Suprapubic skin (tissue), 4 donors: ENCODE measurements at regions not wholly inside any gene's neighbourhood (a gene's known extent, or its start where the extent isn't known, plus 50 kb on each side); places are given as distances from the start of the nearest gene placed in this dataset.

Source experiments
- DNase-seq, 2 donors: peaks; one replicate each; pipeline ENCODE4 v3.0.0-alpha.2; 2019; ENCODE audit warnings: low spot score in 2 of 2
- H3K27ac ChIP-seq: fragments of 200-600 bp; sonication (generic); one replicate; pipeline ENCODE4 v1.5.1; 2019
- H3K27me3 ChIP-seq: fragments of 200-600 bp; sonication (generic); one replicate; pipeline ENCODE4 v1.5.1; 2019
- H3K36me3 ChIP-seq: fragments of 200-600 bp; sonication (generic); one replicate; pipeline ENCODE4 v1.5.1; 2019
- H3K4me1 ChIP-seq: fragments of 200-600 bp; sonication (generic); one replicate; pipeline ENCODE4 v1.5.1; 2019
- H3K4me3 ChIP-seq: fragments of 200-600 bp; sonication (generic); one replicate; pipeline ENCODE4 v1.5.1; 2019; ENCODE audit warnings: mild to moderate bottlenecking
- H3K9me3 ChIP-seq: fragments of 200-600 bp; sonication (generic); one replicate; pipeline ENCODE4 v1.5.1; 2019
- EP300 ChIP-seq: sonication (generic); formaldehyde crosslinking; IDR thresholded peaks from one replicate; pipeline ENCODE4 v1.6.1; 2017; ENCODE audit warnings: antibody characterized with exemption
- POLR2A ChIP-seq, 2 donors: fragments of 450-650 bp; IDR thresholded peaks; one replicate each; pipeline ENCODE4 v1.6.1; 2017; ENCODE audit warnings: antibody characterized with exemption in 2 of 2, mild to moderate bottlenecking in 2 of 2, moderate library complexity in 2 of 2
- POLR2AphosphoS5 ChIP-seq, 3 donors: sonication (generic); formaldehyde crosslinking; IDR thresholded peaks; one replicate each; pipeline ENCODE4 v1.6.1; 2017; ENCODE audit warnings: antibody characterized with exemption in 3 of 3
- WGBS: methylation state at CpG from one replicate; pipeline ENCODE4 v1.1.5; 2018; 5-methylcytosine and 5-hydroxymethylcytosine counted together
- TF ChIP-seq, protein P1 (sequence below), 2 donors: fragments of 200-600 bp in 1 of 2; fragments of 450-650 bp in 1 of 2; sonication (generic) in 1 of 2; IDR thresholded peaks; one replicate each; pipeline ENCODE4 v1.5.1; 2016 to 2019; ENCODE audit warnings: antibody characterized with exemption in 2 of 2, mild to moderate bottlenecking in 1 of 2, moderate library complexity in 1 of 2

DNA sequence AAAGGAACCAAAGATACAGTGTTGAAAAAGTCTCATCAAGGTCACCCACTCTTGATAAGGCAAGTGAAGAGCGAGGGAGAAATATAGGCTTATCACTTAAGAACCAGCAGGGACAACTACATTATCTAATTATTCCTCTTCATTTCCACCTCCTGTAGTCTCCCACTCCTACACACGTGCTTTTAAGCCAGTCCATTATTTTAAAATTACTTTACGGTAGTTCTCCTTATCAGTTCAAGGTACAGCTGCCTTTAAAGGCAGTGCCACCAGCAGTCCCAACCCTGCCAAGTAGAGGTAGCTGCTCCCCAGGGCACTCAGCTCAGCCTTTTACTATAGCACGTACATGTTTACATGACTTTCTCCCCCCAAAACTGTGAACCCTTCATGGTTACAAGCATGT, 161.5 kb upstream of the BLID start:
- Histone ChIP-seq H3K4me3 (no peak overlapping the region), H3K4me1 (no peaks in the 10 kb centered on the region), H3K36me3 (no peaks in the 10 kb centered on the region), H3K9me3 (no peaks in the 10 kb centered on the region), H3K27me3 (no peaks in the 10 kb centered on the region), H3K27ac (no peak overlapping the region)
- no peak for DNase-seq
- WGBS = 81% methylated on average over 4 of the region's 4 CpGs
- TF ChIP-seq EP300 (no peak), POLR2AphosphoS5 (IDR thresholded peaks at IDR 0.05) (no peak), POLR2A (IDR thresholded peaks at IDR 0.05) (no peak)
- TF ChIP-seq, protein P1, sequence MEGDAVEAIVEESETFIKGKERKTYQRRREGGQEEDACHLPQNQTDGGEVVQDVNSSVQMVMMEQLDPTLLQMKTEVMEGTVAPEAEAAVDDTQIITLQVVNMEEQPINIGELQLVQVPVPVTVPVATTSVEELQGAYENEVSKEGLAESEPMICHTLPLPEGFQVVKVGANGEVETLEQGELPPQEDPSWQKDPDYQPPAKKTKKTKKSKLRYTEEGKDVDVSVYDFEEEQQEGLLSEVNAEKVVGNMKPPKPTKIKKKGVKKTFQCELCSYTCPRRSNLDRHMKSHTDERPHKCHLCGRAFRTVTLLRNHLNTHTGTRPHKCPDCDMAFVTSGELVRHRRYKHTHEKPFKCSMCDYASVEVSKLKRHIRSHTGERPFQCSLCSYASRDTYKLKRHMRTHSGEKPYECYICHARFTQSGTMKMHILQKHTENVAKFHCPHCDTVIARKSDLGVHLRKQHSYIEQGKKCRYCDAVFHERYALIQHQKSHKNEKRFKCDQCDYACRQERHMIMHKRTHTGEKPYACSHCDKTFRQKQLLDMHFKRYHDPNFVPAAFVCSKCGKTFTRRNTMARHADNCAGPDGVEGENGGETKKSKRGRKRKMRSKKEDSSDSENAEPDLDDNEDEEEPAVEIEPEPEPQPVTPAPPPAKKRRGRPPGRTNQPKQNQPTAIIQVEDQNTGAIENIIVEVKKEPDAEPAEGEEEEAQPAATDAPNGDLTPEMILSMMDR (IDR thresholded peaks at IDR 0.05) = no peak

DNA sequence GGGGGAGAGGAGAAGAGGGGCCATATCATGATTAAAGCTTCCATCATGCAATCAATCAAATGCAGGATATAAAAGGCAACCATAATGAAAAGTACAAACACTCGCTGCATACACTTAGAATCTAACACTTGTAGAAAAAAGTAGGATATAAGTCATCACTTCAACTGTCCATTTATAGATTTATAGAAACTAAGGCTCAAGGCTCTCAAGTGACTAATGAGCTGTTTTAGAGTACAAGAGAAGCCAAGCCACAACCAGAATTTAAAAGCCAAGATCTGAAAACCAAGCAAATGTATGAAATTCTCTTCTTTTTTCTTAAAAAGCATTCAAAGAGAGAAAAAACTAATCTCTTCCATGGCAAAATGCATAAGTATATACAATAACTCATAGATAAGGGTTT, 160.2 kb upstream of the BLID start:
- Histone ChIP-seq H3K27me3 (no peaks in the 10 kb centered on the region), H3K4me1 (no peaks in the 10 kb centered on the region), H3K9me3 (no peaks in the 10 kb centered on the region), H3K27ac (no peak overlapping the region), H3K36me3 (no peaks in the 10 kb centered on the region), H3K4me3 (no peak overlapping the region)
- no peak for DNase-seq
- 76% methylated on average over 1 of the region's 1 CpG for WGBS
- TF ChIP-seq POLR2AphosphoS5 (IDR thresholded peaks at IDR 0.05) (no peak), POLR2A (IDR thresholded peaks at IDR 0.05) (no peak), EP300 (no peak)
- TF ChIP-seq, protein P1 (IDR thresholded peaks at IDR 0.05) = no peak

DNA sequence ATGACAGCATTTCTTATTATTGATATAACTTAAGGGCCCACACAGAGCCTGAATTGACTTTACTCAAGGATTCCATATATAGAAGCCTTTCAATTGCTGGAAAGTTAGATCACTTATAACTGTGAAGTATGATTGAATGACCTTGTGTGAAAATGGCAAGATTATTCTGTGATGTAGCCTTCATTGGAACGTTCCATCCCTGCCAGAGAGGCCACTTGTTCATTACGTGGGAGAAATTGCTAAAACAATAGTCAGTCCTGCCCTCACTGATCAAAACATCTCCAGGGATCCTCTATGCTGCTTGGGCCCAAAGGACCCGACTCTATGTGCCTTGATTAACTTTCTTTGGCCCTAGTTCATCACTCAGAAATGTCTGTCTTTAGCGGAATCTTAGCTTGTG, 159.5 kb upstream of the BLID start:
- 63% methylated on average over 4 of the region's 4 CpGs for WGBS

DNA sequence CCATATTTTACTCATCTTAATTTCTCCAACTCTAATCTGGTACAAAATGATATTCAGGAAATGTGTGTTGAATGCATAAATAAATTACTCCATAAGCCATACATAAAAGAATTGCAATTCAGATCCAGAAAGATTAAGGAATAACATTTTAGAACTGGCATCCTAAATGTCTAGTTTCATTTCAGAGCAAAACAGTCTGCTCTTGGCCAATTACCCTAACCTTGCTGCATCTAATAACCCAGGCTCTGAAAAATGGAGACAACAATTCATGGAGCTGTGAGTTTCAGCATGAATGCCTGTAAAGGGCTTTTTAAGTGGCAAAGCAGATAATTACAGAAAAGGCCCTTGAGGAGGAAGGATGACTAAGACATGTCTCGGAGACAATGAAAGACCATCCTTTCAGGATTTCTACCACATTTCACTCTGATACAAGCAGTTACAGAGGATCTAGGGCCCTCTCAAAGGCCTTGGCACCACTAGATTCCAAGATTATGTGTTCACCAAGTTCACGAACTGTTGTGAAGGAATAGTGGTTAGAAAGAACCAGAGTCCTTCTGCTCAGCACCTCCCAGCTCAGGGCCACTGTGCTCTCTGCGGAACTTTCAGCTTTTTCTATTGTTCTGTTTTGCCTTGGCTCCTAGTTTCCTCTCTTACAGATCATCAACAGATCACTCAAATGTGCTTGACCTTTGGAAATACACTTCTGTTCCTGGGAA, 157.6 kb upstream of the BLID start:
- Histone ChIP-seq H3K27me3 (no peaks in the 10 kb centered on the region), H3K36me3 (no peaks in the 10 kb centered on the region), H3K4me3 (no peak overlapping the region), H3K9me3 (no peaks in the 10 kb centered on the region), H3K27ac (no peak overlapping the region), H3K4me1 (no peaks in the 10 kb centered on the region)
- no peak for TF ChIP-seq POLR2A (IDR thresholded peaks at IDR 0.05)
- no peak for TF ChIP-seq POLR2AphosphoS5 (IDR thresholded peaks at IDR 0.05)
- TF ChIP-seq EP300 = no peak
- TF ChIP-seq, protein P1 (IDR thresholded peaks at IDR 0.05) = no peak
- DNase-seq = no peak
- WGBS = 91% methylated on average over 3 of the region's 3 CpGs

More for the DNA sequence above, 159.5 kb upstream of the BLID start:
- no peak for TF ChIP-seq POLR2A (IDR thresholded peaks at IDR 0.05)
- no peak for TF ChIP-seq POLR2AphosphoS5 (IDR thresholded peaks at IDR 0.05)
- TF ChIP-seq, protein P1 (IDR thresholded peaks at IDR 0.05) = no peak
- no peak for TF ChIP-seq EP300
- Histone ChIP-seq H3K27me3 (no peaks in the 10 kb centered on the region), H3K4me1 (no peaks in the 10 kb centered on the region), H3K36me3 (no peaks in the 10 kb centered on the region), H3K9me3 (no peaks in the 10 kb centered on the region), H3K4me3 (no peak overlapping the region), H3K27ac (no peak overlapping the region)
- no peak for DNase-seq

DNA sequence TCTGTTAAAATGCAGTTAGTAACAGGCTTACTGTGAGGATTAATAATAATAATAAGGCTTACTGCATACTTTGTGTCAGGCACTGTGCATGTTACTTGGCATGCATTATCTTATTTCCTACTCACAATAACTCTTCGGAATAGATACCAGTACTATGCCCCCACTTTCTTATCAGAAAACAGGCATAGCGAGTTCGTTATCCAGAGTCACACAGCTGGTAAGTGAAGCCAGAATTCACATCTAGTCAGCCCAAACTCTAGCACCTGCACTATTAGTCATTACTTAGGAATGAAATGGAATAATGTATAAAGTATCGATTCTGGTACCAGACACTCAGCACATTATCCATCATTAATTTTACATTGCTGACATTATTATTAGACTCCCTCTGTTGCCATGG, 155.7 kb upstream of the BLID start:
- WGBS = 77% methylated on average over 4 of the region's 4 CpGs
- H3K9me3 ChIP-seq = no peaks in the 10 kb centered on the region
- TF ChIP-seq, protein P1 (IDR thresholded peaks at IDR 0.05) = no peak
- TF ChIP-seq POLR2AphosphoS5 (IDR thresholded peaks at IDR 0.05) = no peak
- TF ChIP-seq POLR2A (IDR thresholded peaks at IDR 0.05) = no peak
- no peak for TF ChIP-seq EP300
- no peaks in the 10 kb centered on the region for H3K4me1 ChIP-seq
- H3K27ac ChIP-seq = no peak overlapping the region
- H3K36me3 ChIP-seq = no peaks in the 10 kb centered on the region
- no peak for DNase-seq
- H3K27me3 ChIP-seq = no peaks in the 10 kb centered on the region
- no peak overlapping the region for H3K4me3 ChIP-seq
